ENCODE measurements at regions not wholly inside any gene's neighbourhood (a gene's known extent, or its start where the extent isn't known, plus 50 kb on each side); places are given as distances from the start of the nearest gene placed in this dataset.

- TF ChIP-seq CTCF (IDR thresholded peaks at IDR 0.05) = no peak
- TF ChIP-seq POLR2A (IDR thresholded peaks at IDR 0.05) = no peak
- TF ChIP-seq POLR2AphosphoS5 (IDR thresholded peaks at IDR 0.05) = no peak
- TF ChIP-seq EP300 (IDR thresholded peaks at IDR 0.05) = no peak
Observed at GRCh38 chrX:40827331-40827730, 92.0 kb upstream of the MED14 start.

Measured in sigmoid colon (tissue), 4 donors.